Muscle of leg (tissue), 3 donors: ENCODE measurements at regions not wholly inside any gene's neighbourhood (a gene's known extent, or its start where the extent isn't known, plus 50 kb on each side); places are given as distances from the start of the nearest gene placed in this dataset.
"Not testable (repeated sequence)": the region's sequence is repeated elsewhere in the genome, so short reads cannot be mapped to it uniquely, and the experiment has no call there.

Experiments
- DNase-seq: peaks from one replicate; pipeline ENCODE4 v3.0.0; 2013
- H3K27ac ChIP-seq: one replicate; pipeline ENCODE4 v1.5.1; 2013; ENCODE audit warnings: mild to moderate bottlenecking, low read length, control low read depth
- H3K27me3 ChIP-seq: one replicate; pipeline ENCODE4 v1.6.1; 2013; ENCODE audit warnings: low read length; ENCODE audit not compliant: control insufficient read depth, insufficient read depth
- H3K36me3 ChIP-seq: one replicate; pipeline ENCODE4 v1.6.1; 2013; ENCODE audit warnings: low read length; ENCODE audit not compliant: control insufficient read depth, insufficient read depth
- H3K4me1 ChIP-seq: one replicate; pipeline ENCODE4 v1.6.1; 2013; ENCODE audit warnings: low read length; ENCODE audit not compliant: control insufficient read depth, insufficient read depth
- H3K4me3 ChIP-seq: one replicate; pipeline ENCODE4 v1.5.1; 2013; ENCODE audit warnings: low read length, control low read depth
- H3K9me3 ChIP-seq: replicated peaks from 2 replicates; pipeline ENCODE4 v1.6.1; 2013; ENCODE audit warnings: low read depth, low read length; ENCODE audit not compliant: control insufficient read depth
- WGBS: methylation state at CpG from one replicate; pipeline ENCODE4 v1.1.5; 2013; ENCODE audit warnings: missing lambda C conversion rate; ENCODE audit not compliant: insufficient coverage; 5-methylcytosine and 5-hydroxymethylcytosine counted together

DNA sequence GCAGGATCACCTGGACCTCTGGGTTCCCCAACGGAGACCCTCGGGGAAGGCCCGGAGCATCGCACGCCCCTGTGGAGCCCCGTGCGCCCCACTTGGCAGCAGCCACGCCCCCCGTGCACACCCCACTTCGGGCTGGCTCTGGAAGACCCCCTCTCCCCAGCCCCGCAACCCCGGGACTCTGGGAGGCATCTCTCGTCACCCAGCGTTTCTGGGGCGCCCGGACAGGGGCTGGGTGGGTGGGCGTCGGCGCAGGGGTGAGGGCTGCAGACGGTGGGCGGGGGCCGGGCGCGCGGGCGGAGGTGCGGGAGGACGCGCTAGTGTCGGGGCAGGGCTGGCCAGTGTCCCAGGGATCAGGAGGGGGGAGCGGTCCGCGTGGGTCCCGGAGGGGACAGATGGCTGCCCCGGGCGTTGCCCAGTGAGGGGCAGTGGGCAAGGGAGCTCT lies 2897.3 kb downstream of the RPIA start:
- H3K27me3 ChIP-seq, H3K4me1 ChIP-seq: not testable (repeated sequence)
- 89% methylated on average over 34 of the region's 36 CpGs for WGBS

GRCh38 chr2:91589454-91590328 lies 2898.2 kb downstream of the RPIA start:
- H3K4me3 ChIP-seq, H3K27me3 ChIP-seq, DNase-seq, H3K36me3 ChIP-seq, H3K9me3 ChIP-seq, H3K4me1 ChIP-seq, H3K27ac ChIP-seq: not testable (repeated sequence)
- 9% methylated on average over 52 of the region's 65 CpGs for WGBS

More for the DNA sequence above, 2897.3 kb downstream of the RPIA start:
- not testable (repeated sequence) for H3K9me3 ChIP-seq, H3K4me3 ChIP-seq, DNase-seq, H3K36me3 ChIP-seq, H3K27ac ChIP-seq

DNA sequence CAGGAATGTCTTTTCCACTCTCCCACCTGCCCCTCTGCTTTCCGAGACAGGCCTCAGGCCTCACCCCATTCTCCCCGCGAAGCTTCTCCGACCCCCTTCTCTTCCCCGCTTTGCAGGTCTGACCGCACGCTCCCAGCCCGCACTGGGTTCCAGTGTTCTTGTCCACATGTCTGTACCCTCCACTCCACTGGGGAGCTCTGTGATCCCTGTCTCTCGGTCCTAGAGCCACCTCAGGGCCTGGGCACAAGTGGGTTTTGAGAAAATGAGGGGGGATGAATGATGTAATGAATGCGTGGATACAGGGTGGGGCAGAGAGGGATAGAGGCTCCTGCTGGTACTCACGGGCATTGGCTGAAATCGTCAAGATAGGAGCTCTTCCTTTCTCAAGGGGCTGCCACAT lies 2898.9 kb downstream of the RPIA start:
- not testable (repeated sequence) for H3K36me3 ChIP-seq, H3K27me3 ChIP-seq, DNase-seq, H3K27ac ChIP-seq, H3K4me1 ChIP-seq, H3K9me3 ChIP-seq, H3K4me3 ChIP-seq
- 94% methylated on average over 7 of the region's 12 CpGs for WGBS

DNA sequence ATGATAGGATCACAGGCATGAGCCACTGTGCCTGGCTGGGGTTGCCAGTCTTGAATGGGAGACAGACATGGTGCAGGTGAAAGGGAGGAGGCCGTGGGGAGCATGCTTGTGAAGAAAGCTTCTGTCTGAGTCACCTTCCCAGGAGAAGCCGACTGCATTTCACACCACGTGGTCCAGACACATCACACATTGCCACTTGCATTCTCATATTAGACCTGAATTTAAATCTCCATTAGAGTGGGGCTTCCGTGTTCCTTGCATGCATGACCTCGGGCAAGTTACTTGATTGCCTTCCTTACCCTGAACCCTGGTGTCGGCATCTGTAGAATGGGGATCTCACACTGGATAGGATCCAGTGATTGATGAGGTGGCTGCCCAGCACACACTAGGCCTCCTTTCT lies 2899.6 kb downstream of the RPIA start:
- not testable (repeated sequence) for H3K9me3 ChIP-seq, H3K4me3 ChIP-seq, H3K27me3 ChIP-seq, H3K4me1 ChIP-seq, DNase-seq, H3K27ac ChIP-seq, H3K36me3 ChIP-seq
- WGBS, result no CpG with 5 or more reads among the region's 6 CpGs

DNA sequence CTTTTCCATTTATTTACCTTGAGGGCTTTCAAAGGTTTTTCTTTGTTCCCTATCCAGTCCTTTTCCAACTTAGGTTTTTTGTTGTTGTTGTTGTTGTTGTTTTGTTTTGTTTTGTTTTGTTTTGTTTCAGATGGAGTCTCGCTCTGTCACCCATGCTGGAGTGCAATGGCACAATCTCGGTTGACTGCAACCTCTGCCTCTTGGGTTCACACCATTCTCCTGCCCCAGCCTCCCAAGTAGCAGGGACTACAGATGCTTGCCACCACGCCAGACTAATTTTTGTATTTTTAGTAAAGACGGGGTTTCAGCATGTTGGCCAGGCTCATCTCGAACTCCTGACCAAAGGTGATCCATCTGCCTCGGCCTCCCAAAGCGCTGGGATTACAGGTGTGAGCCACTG lies 2906.0 kb downstream of the RPIA start:
- H3K27me3 ChIP-seq, H3K27ac ChIP-seq, H3K4me1 ChIP-seq, H3K36me3 ChIP-seq, H3K4me3 ChIP-seq, H3K9me3 ChIP-seq, DNase-seq: not testable (repeated sequence)
- 90% methylated on average over 2 of the region's 7 CpGs for WGBS

DNA sequence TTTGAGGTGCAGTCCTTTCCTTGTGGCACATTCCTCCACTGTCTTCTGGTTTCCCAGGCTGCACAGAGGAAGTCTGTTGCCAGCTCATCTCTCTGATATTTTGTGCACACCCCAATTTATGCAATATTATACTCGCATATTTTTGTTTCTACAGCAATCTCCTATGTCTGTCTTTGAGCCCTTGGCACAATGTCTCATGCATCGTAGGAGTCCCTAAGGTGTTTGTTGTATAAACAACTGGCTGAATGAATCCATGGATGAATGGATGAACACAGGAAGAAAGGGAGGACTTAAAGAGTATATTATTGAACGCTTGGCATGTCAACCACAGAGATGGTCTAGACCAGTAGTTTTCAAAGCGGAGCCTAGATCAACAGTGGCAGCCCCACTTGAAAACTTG lies 2907.0 kb downstream of the RPIA start:
- not testable (repeated sequence) for H3K4me3 ChIP-seq, DNase-seq, H3K9me3 ChIP-seq, H3K4me1 ChIP-seq, H3K36me3 ChIP-seq, H3K27me3 ChIP-seq, H3K27ac ChIP-seq
- 76% methylated on average over 3 of the region's 4 CpGs for WGBS

GRCh38 chr2:91599000-91599399 lies 2907.5 kb downstream of the RPIA start:
- not testable (repeated sequence) for H3K27me3 ChIP-seq, H3K4me3 ChIP-seq, H3K36me3 ChIP-seq, H3K9me3 ChIP-seq, H3K27ac ChIP-seq, H3K4me1 ChIP-seq, DNase-seq
- 60% methylated on average over 1 of the region's 6 CpGs for WGBS

- DNase-seq, H3K36me3 ChIP-seq, H3K27me3 ChIP-seq, H3K27ac ChIP-seq, H3K9me3 ChIP-seq, H3K4me1 ChIP-seq, H3K4me3 ChIP-seq: not testable (repeated sequence)
- WGBS, result 67% methylated on average over 1 of the region's 1 CpG
Observed at GRCh38 chr2:91602860-91603259, 2911.4 kb downstream of the RPIA start.

- not testable (repeated sequence) for DNase-seq, H3K36me3 ChIP-seq, H3K4me3 ChIP-seq, H3K9me3 ChIP-seq, H3K27ac ChIP-seq, H3K4me1 ChIP-seq, H3K27me3 ChIP-seq
- WGBS, result no CpG with 5 or more reads among the region's 3 CpGs
Observed at GRCh38 chr2:91603996-91604395, 2912.5 kb downstream of the RPIA start.

- not testable (repeated sequence) for H3K27ac ChIP-seq, H3K27me3 ChIP-seq, H3K9me3 ChIP-seq, DNase-seq, H3K36me3 ChIP-seq, H3K4me1 ChIP-seq, H3K4me3 ChIP-seq
- WGBS, result no CpG with 5 or more reads among the region's 3 CpGs
Observed at GRCh38 chr2:91604629-91605028, 2913.2 kb downstream of the RPIA start.

GRCh38 chr2:91623739-91624138 lies 2932.3 kb downstream of the RPIA start:
- H3K9me3 ChIP-seq, H3K27me3 ChIP-seq, H3K4me3 ChIP-seq, DNase-seq, H3K27ac ChIP-seq, H3K36me3 ChIP-seq, H3K4me1 ChIP-seq: not testable (repeated sequence)
- WGBS, result no CpG with 5 or more reads among the region's 7 CpGs
